ENCODE measurements at regions not wholly inside any gene's neighbourhood (a gene's known extent, or its start where the extent isn't known, plus 50 kb on each side); places are given as distances from the start of the nearest gene placed in this dataset.

GRCh38 chr20:41958391-41958790 is 340.2 kb upstream of the CHD6 start (continued):
- TF ChIP-seq BRCA1 (IDR thresholded peaks at IDR 0.05; ENCODE audit: low read depth, low read length): no peak

Measured in H1 (cell line).